ENCODE measurements at regions not wholly inside any gene's neighbourhood (a gene's known extent, or its start where the extent isn't known, plus 50 kb on each side); places are given as distances from the start of the nearest gene placed in this dataset.

DNA sequence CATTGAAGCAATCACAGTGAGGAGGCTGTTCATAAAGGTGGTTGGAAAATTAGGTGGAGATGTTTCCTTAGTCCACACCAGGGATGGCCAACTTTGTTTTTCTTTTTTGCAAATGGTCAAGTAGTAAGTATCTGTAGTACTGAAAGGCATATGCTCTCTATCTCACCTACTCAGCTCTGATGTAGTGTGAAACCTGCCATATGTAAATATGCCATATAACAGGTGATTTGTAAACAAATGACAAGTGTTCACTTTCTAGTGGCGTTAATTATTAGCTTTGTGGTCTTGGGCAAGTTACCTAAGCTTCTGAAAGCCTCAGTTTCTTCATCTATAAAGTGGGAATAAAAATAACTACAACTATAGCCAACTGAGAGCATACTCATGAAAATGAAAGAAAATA is 421.4 kb upstream of the LCORL start:
- TF ChIP-seq POLR2A (IDR thresholded peaks at IDR 0.05) (no peak), POLR2AphosphoS5 (IDR thresholded peaks at IDR 0.05) (no peak)
